SK-N-SH treated with all-trans-retinoic acid at 6 μM for 48 hours (cell line): ENCODE measurements at regions not wholly inside any gene's neighbourhood (a gene's known extent, or its start where the extent isn't known, plus 50 kb on each side); places are given as distances from the start of the nearest gene placed in this dataset.

Experiments
- ATAC-seq: fragments of 200-7000 bp; cut with Tn5 transposase; 3 replicates; pipeline ENCODE4 v1.9.1; 2020; ENCODE audit warnings: mild to moderate bottlenecking, moderate library complexity
- ARNTL ChIP-seq: fragments of 450-650 bp; formaldehyde crosslinking; IDR thresholded peaks from 2 replicates; pipeline ENCODE4 v1.5.0; 2020; ENCODE audit warnings: low read depth, mild to moderate bottlenecking, moderate library complexity, borderline replicate concordance
- BACH2 ChIP-seq: fragments of 250-450 bp; sonication (Bioruptor Pico); IDR thresholded peaks from 2 replicates; pipeline ENCODE4 v1.9.0; 2021; ENCODE audit warnings: mild to moderate bottlenecking, borderline replicate concordance
- GLIS3 ChIP-seq: fragments of 250-450 bp; sonication (Bioruptor Pico); IDR thresholded peaks from 2 replicates; pipeline ENCODE4 v1.5.0; 2020; ENCODE audit warnings: mild to moderate bottlenecking, moderate library complexity
- ISL1 ChIP-seq: fragments of 250-450 bp; sonication (Bioruptor Pico); IDR thresholded peaks from 2 replicates; pipeline ENCODE4 v2.1.2; 2022; ENCODE audit warnings: mild to moderate bottlenecking, moderate library complexity
- OSR1 ChIP-seq: fragments of 250-450 bp; sonication (Bioruptor Pico); IDR thresholded peaks from 2 replicates; pipeline ENCODE4 v1.8.0; 2022; ENCODE audit warnings: moderate library complexity, mild to moderate bottlenecking, inconsistent platforms
- RARB ChIP-seq: fragments of 250-450 bp; sonication (Bioruptor Pico); IDR thresholded peaks from 2 replicates; pipeline ENCODE4 v1.8.0; 2021; ENCODE audit warnings: mild to moderate bottlenecking, moderate library complexity
- SNAI2 ChIP-seq: fragments of 250-450 bp; sonication (Bioruptor Pico); IDR thresholded peaks from 2 replicates; pipeline ENCODE4 v1.5.0; 2020; ENCODE audit warnings: mild to moderate bottlenecking, moderate library complexity
- TCF4 ChIP-seq: fragments of 250-450 bp; sonication (Bioruptor Pico); IDR thresholded peaks from 2 replicates; pipeline ENCODE4 v1.8.0; 2021; ENCODE audit warnings: mild to moderate bottlenecking, moderate library complexity, borderline replicate concordance
- ZC3H10 ChIP-seq: fragments of 250-450 bp; sonication (Bioruptor Pico); IDR thresholded peaks from 2 replicates; pipeline ENCODE4 v1.5.1; 2021; ENCODE audit warnings: mild to moderate bottlenecking, moderate library complexity
- ZFP3 ChIP-seq: fragments of 250-450 bp; sonication (Bioruptor Pico); IDR thresholded peaks from 2 replicates; pipeline ENCODE4 v1.5.0; 2020; ENCODE audit warnings: mild to moderate bottlenecking, moderate library complexity
- ZFP30 ChIP-seq: fragments of 450-650 bp; formaldehyde crosslinking; IDR thresholded peaks from 2 replicates; pipeline ENCODE4 v1.5.0; 2022; ENCODE audit warnings: mild to moderate bottlenecking, moderate library complexity
- ZNF70 ChIP-seq: fragments of 450-650 bp; formaldehyde crosslinking; IDR thresholded peaks from 2 replicates; pipeline ENCODE4 v1.5.0; 2020; ENCODE audit warnings: mild to moderate bottlenecking, moderate library complexity
- TF ChIP-seq, protein P1 (sequence below): fragments of 250-450 bp; sonication (Bioruptor Pico); IDR thresholded peaks from 2 replicates; pipeline ENCODE4 v1.5.1; 2021; ENCODE audit warnings: mild to moderate bottlenecking, moderate library complexity
- TF ChIP-seq, protein P2 (sequence below): fragments of 250-450 bp; sonication (Bioruptor Pico); IDR thresholded peaks from 2 replicates; pipeline ENCODE4 v1.8.0; 2021; ENCODE audit warnings: low read depth, mild to moderate bottlenecking, moderate library complexity, borderline replicate concordance
- TF ChIP-seq, protein P3 (sequence below): fragments of 250-450 bp; sonication (Bioruptor Pico); IDR thresholded peaks from 2 replicates; pipeline ENCODE4 v1.5.0; 2020; ENCODE audit warnings: mild to moderate bottlenecking, moderate library complexity
- TF ChIP-seq, protein P4 (sequence below): fragments of 250-450 bp; sonication (Bioruptor Pico); IDR thresholded peaks from 2 replicates; pipeline ENCODE4 v1.8.0; 2020; ENCODE audit warnings: mild to moderate bottlenecking, moderate library complexity, borderline replicate concordance

DNA sequence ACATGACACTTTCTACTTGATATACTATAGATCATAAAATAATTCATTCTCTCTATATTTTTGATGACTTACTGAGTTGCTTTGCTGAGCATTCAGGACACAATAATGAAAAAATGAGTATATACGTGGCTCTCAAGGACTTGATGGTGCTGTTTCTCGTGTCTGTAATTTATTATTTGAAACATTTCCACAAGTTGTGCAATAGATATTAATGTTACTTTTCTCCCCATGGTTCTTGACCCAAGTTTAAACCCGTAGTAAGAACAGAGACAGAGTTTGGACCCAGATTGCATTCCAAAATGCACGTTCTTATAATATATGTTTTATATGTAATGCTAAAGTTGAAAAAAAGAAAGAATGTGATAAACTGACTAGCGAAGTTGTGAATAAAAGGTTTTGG lies 94.2 kb upstream of the FAM3C start:
- ATAC-seq = no peak
- TF ChIP-seq, protein P1, sequence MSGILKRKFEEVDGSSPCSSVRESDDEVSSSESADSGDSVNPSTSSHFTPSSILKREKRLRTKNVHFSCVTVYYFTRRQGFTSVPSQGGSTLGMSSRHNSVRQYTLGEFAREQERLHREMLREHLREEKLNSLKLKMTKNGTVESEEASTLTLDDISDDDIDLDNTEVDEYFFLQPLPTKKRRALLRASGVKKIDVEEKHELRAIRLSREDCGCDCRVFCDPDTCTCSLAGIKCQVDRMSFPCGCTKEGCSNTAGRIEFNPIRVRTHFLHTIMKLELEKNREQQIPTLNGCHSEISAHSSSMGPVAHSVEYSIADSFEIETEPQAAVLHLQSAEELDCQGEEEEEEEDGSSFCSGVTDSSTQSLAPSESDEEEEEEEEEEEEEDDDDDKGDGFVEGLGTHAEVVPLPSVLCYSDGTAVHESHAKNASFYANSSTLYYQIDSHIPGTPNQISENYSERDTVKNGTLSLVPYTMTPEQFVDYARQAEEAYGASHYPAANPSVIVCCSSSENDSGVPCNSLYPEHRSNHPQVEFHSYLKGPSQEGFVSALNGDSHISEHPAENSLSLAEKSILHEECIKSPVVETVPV (CRISPR knock-in tag) = no peak
- TF ChIP-seq BACH2 (no peak), ISL1 (CRISPR knock-in tag) (no peak)
- TF ChIP-seq, all 23 proteins: peak for 0

DNA sequence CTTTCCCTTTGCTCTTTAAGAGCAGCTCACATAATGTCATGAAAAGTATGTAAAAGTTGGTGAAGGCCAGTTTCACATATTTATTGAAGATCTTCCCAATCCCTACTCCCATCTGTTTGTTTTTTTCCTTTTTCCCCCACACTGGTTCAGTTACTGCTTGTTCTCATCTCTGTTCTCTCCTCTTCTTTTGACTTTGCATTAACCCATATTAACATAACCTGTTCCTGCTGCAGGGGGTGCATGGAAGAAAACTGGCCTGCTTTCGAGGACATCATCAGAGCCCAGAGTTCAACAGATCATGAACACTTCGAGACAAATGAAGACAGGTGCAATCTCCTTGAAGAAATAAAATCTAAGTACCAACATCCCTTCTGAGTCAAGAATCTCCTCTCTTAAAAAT lies 93.3 kb upstream of the FAM3C start:
- ATAC-seq = no peak
- TF ChIP-seq, protein P1 (CRISPR knock-in tag) = no peak
- TF ChIP-seq, protein P2, sequence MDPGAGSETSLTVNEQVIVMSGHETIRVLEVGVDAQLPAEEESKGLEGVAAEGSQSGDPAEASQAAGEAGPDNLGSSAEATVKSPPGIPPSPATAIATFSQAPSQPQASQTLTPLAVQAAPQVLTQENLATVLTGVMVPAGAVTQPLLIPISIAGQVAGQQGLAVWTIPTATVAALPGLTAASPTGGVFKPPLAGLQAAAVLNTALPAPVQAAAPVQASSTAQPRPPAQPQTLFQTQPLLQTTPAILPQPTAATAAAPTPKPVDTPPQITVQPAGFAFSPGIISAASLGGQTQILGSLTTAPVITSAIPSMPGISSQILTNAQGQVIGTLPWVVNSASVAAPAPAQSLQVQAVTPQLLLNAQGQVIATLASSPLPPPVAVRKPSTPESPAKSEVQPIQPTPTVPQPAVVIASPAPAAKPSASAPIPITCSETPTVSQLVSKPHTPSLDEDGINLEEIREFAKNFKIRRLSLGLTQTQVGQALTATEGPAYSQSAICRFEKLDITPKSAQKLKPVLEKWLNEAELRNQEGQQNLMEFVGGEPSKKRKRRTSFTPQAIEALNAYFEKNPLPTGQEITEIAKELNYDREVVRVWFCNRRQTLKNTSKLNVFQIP (CRISPR knock-in tag) = no peak

DNA sequence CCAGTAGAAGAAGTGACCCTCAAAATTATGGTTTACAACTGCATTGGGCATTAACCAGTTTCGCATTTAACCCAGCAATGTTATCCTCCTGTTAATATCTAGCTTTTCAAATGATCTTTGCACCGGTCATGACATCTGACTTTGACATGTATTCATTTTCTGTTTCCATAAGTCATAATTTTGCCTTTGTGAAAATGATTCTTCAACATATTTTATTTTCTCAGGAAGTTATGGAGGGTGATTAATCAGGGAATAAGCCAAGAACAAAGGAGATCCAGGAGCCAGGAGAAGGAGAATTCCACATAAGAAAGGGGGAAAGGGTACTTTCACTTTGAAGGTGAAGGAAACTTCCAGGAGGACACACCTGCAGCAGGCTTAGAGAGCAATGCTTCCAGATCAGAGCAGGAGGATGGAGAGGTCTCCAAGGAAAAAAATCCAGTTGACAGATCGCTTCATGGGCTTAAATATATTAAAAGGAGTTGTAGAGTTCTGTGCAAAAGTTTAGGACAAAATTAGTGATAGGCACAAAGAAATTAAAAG lies 92.1 kb upstream of the FAM3C start:
- no peak for ATAC-seq
- no peak for TF ChIP-seq RARB (CRISPR knock-in tag)
- TF ChIP-seq GLIS3 = no peak
- TF ChIP-seq, protein P3, sequence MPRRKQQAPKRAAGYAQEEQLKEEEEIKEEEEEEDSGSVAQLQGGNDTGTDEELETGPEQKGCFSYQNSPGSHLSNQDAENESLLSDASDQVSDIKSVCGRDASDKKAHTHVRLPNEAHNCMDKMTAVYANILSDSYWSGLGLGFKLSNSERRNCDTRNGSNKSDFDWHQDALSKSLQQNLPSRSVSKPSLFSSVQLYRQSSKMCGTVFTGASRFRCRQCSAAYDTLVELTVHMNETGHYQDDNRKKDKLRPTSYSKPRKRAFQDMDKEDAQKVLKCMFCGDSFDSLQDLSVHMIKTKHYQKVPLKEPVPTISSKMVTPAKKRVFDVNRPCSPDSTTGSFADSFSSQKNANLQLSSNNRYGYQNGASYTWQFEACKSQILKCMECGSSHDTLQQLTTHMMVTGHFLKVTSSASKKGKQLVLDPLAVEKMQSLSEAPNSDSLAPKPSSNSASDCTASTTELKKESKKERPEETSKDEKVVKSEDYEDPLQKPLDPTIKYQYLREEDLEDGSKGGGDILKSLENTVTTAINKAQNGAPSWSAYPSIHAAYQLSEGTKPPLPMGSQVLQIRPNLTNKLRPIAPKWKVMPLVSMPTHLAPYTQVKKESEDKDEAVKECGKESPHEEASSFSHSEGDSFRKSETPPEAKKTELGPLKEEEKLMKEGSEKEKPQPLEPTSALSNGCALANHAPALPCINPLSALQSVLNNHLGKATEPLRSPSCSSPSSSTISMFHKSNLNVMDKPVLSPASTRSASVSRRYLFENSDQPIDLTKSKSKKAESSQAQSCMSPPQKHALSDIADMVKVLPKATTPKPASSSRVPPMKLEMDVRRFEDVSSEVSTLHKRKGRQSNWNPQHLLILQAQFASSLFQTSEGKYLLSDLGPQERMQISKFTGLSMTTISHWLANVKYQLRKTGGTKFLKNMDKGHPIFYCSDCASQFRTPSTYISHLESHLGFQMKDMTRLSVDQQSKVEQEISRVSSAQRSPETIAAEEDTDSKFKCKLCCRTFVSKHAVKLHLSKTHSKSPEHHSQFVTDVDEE (CRISPR knock-in tag) = no peak
- TF ChIP-seq TCF4 (CRISPR knock-in tag) = no peak
- TF ChIP-seq SNAI2 (CRISPR knock-in tag) = no peak
- TF ChIP-seq, protein P1 (CRISPR knock-in tag) = no peak
- TF ChIP-seq, protein P4, sequence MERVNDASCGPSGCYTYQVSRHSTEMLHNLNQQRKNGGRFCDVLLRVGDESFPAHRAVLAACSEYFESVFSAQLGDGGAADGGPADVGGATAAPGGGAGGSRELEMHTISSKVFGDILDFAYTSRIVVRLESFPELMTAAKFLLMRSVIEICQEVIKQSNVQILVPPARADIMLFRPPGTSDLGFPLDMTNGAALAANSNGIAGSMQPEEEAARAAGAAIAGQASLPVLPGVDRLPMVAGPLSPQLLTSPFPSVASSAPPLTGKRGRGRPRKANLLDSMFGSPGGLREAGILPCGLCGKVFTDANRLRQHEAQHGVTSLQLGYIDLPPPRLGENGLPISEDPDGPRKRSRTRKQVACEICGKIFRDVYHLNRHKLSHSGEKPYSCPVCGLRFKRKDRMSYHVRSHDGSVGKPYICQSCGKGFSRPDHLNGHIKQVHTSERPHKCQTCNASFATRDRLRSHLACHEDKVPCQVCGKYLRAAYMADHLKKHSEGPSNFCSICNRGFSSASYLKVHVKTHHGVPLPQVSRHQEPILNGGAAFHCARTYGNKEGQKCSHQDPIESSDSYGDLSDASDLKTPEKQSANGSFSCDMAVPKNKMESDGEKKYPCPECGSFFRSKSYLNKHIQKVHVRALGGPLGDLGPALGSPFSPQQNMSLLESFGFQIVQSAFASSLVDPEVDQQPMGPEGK (CRISPR knock-in tag) = no peak
- no peak for TF ChIP-seq ZFP3
- no peak for TF ChIP-seq ZNF70 (CRISPR knock-in tag)
- TF ChIP-seq, all 23 proteins: peak for 0

DNA sequence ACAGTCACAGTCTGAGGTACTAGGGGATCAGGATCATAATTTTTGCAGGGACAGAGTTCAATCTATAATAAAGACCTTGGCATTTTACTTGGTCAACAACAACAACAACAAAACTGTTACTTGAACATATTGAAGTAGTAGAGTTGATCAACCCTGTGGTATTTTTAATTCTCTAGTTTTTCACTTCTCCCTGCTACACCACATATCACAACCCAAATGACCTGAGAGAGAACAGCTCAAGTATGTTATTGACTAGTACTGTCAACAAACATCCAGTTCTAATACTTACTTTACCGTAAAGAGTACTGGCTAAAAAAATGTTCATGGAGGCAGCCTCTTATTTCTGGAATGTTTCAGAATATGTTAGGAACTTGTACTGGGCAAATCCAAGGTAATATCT lies 90.5 kb upstream of the FAM3C start:
- no peak for ATAC-seq
- TF ChIP-seq, protein P3 (CRISPR knock-in tag) = no peak
- TF ChIP-seq SNAI2 (CRISPR knock-in tag) (no peak), ISL1 (CRISPR knock-in tag) (no peak), ARNTL (CRISPR knock-in tag) (no peak), ZC3H10 (CRISPR knock-in tag) (no peak), TCF4 (CRISPR knock-in tag) (no peak), OSR1 (CRISPR knock-in tag) (no peak), ZNF70 (CRISPR knock-in tag) (no peak), ZFP3 (no peak), ZFP30 (CRISPR knock-in tag) (no peak), BACH2 (no peak)
- TF ChIP-seq, protein P2 (CRISPR knock-in tag) = no peak
- TF ChIP-seq, protein P1 (CRISPR knock-in tag) = no peak
